CD4-positive, alpha-beta T cell (primary cell): ENCODE measurements at regions not wholly inside any gene's neighbourhood (a gene's known extent, or its start where the extent isn't known, plus 50 kb on each side); places are given as distances from the start of the nearest gene placed in this dataset.

Source experiments
- ATAC-seq: fragments of 200-7000 bp; cut with Tn5 transposase; one replicate; pipeline ENCODE4 v1.10.0; 2022; ENCODE audit warnings: mild to moderate bottlenecking; ENCODE audit not compliant: poor library complexity
- CTCF ChIA-PET: fragments of 350-600 bp; sonication (Branson Sonifier 250); formaldehyde crosslinking; loops from one replicate; lab custom pipeline; 2021; ENCODE audit warnings: antibody characterized with exemption, inconsistent platforms; lab: Charles Lee
- POLR2A ChIA-PET: fragments of 350-600 bp; sonication (Branson Sonifier 250); formaldehyde crosslinking; loops from one replicate; lab custom pipeline; 2021; ENCODE audit warnings: antibody characterized with exemption, inconsistent platforms; lab: Charles Lee
- DNase-seq, 14 experiments: peaks; one replicate each; pipeline ENCODE4 v3.0.0-alpha.2; 2013 to 2020; ENCODE audit warnings: mixed read lengths in 2 of 14
- H3K27ac ChIP-seq, 2 donors: one replicate each; pipeline versions ENCODE4 v1.5.1 to v1.7.0; 2013; ENCODE audit warnings: low read length in 2 of 2, low read depth in 1 of 2, mild to moderate bottlenecking in 1 of 2
- H3K27me3 ChIP-seq, 2 experiments: 1 replicate in 1 of 2; 2 replicates in 1 of 2; pipeline versions ENCODE4 v1.6.1 to v1.7.0; 2013; ENCODE audit warnings: low read length in 2 of 2, control low read depth in 1 of 2, mild to moderate bottlenecking in 1 of 2, moderate library complexity in 1 of 2; ENCODE audit not compliant: insufficient read depth in 2 of 2, control insufficient read depth in 1 of 2
- H3K36me3 ChIP-seq: one replicate; pipeline ENCODE4 v1.6.1; 2013; ENCODE audit warnings: low read length, control low read depth; ENCODE audit not compliant: insufficient read depth
- H3K4me1 ChIP-seq: one replicate; pipeline ENCODE4 v1.6.1; 2013; ENCODE audit warnings: low read length, control low read depth; ENCODE audit not compliant: insufficient read depth
- H3K4me3 ChIP-seq: one replicate; pipeline ENCODE4 v1.5.1; 2013; ENCODE audit warnings: mild to moderate bottlenecking, low read length, moderate library complexity
- H3K9me3 ChIP-seq, 2 experiments: 1 replicate in 1 of 2; 2 replicates in 1 of 2; pipeline versions ENCODE4 v1.6.1 to v1.7.0; 2013; ENCODE audit warnings: low read length in 2 of 2, mild to moderate bottlenecking in 2 of 2, control low read depth in 1 of 2, moderate library complexity in 1 of 2; ENCODE audit not compliant: control insufficient read depth in 1 of 2, insufficient read depth in 1 of 2
- H3K27ac Mint-ChIP-seq: one replicate; pipeline ENCODE4 v1.8.0; 2020; ENCODE audit warnings: mixed read lengths
- H3K27me3 Mint-ChIP-seq: one replicate; pipeline ENCODE4 v1.8.0; 2021; ENCODE audit warnings: mixed read lengths
- H3K36me3 Mint-ChIP-seq: one replicate; pipeline ENCODE4 v1.8.0; 2021; ENCODE audit warnings: low read depth, mixed read lengths
- H3K4me1 Mint-ChIP-seq: one replicate; pipeline ENCODE4 v1.8.0; 2021; ENCODE audit warnings: low read depth, mixed read lengths
- H3K4me3 Mint-ChIP-seq: one replicate; pipeline ENCODE4 v1.8.0; 2020; ENCODE audit warnings: mild to moderate bottlenecking, mixed read lengths
- H3K9me3 Mint-ChIP-seq: one replicate; pipeline ENCODE4 v1.8.0; 2020; ENCODE audit warnings: mixed read lengths
- CTCF ChIP-seq: fragments of 200-600 bp; IDR thresholded peaks from one replicate; pipeline ENCODE4 v1.8.0; 2022; ENCODE audit warnings: antibody characterized with exemption, mild to moderate bottlenecking
- intact Hi-C, 2 experiments: fragments of 100-400 bp; cut with DNase I in 1 of 2; cut with micrococcal nuclease in 1 of 2; formaldehyde crosslinking; loops; one replicate each; pipeline versions ENCODE4 v1.15.1 to v1.9.0; 2023 to 2025; cut with DNase I, micrococcal nuclease

DNA sequence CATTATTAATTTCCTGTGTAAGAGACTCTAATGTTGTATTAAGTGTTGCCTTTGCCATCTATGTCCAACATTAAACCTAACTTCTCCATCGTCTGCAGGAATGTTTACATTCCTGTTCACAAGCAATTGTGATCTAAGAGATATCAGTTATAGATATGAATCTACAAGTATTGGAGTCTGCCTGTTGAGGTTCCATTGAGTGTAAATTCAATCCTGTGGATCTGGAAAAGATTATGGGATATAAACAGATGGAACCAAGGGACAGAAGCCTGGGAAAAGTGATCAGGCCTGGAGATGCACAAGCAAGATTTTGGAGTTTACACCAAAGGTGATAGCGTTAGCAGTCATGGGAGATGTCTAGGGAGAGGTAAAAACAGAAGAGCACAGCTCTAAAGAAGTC is 135.5 kb downstream of the LSMEM1 start:
- Mint-ChIP-seq H3K27me3 (peaks cover 15% of the 10 kb centered on the region), H3K9me3 (no peaks in the 10 kb centered on the region), H3K4me3 (no peak overlapping the region), H3K27ac (no peak overlapping the region), H3K36me3 (no peaks in the 10 kb centered on the region), H3K4me1 (no peaks in the 10 kb centered on the region)
- intact Hi-C loops: no loop called here
- no peak for TF ChIP-seq CTCF
- CTCF ChIA-PET: no interaction called here
- Histone ChIP-seq H3K27me3 (no peaks in the 10 kb centered on the region), H3K36me3 (no peaks in the 10 kb centered on the region), H3K4me1 (no peaks in the 10 kb centered on the region), H3K4me3 (no peak overlapping the region), H3K27ac (no peak overlapping the region), H3K9me3 (peaks cover 0 to 1% of the 10 kb centered on the region in 2 experiments)
- POLR2A ChIA-PET: no interaction called here
- no peak for DNase-seq
- no peak for ATAC-seq

DNA sequence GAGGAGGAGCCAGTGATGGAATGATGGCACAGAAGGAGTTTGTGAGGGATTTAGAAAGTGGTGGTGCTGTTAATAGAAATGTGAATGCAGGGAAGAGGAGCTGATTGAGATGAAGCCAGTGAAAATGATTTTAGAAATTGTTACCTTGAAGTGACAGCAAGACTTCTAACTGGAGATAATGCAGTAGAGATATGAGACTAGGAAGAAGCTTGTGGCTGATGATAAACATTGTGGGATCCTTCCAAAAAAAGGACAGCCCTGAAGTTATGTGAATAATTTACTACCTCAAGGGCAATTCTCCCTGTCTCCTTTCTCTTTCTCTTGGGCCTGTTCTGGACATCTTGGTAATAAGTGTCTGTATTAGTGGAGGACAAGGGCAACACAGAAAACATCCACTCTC is 138.6 kb downstream of the LSMEM1 start:
- ChIA-PET CTCF (no interaction called here), POLR2A (no interaction called here)
- H3K36me3 Mint-ChIP-seq: no peaks in the 10 kb centered on the region
- no peaks in the 10 kb centered on the region for H3K27me3 ChIP-seq
- no peaks in the 10 kb centered on the region for H3K4me1 Mint-ChIP-seq
- H3K9me3 Mint-ChIP-seq: no peaks in the 10 kb centered on the region
- no peak overlapping the region for H3K27ac ChIP-seq
- TF ChIP-seq CTCF: no peak
- H3K36me3 ChIP-seq: no peaks in the 10 kb centered on the region
- peaks cover 0 to 14% of the 10 kb centered on the region in 2 experiments for H3K9me3 ChIP-seq
- H3K27me3 Mint-ChIP-seq: peaks cover 9% of the 10 kb centered on the region
- no peak overlapping the region for H3K27ac Mint-ChIP-seq
- H3K4me3 ChIP-seq: no peak overlapping the region
- no peaks in the 10 kb centered on the region for H3K4me1 ChIP-seq
- intact Hi-C loops: no loop called here
- ATAC-seq: no peak
- DNase-seq: no peak
- H3K4me3 Mint-ChIP-seq: no peak overlapping the region

DNA sequence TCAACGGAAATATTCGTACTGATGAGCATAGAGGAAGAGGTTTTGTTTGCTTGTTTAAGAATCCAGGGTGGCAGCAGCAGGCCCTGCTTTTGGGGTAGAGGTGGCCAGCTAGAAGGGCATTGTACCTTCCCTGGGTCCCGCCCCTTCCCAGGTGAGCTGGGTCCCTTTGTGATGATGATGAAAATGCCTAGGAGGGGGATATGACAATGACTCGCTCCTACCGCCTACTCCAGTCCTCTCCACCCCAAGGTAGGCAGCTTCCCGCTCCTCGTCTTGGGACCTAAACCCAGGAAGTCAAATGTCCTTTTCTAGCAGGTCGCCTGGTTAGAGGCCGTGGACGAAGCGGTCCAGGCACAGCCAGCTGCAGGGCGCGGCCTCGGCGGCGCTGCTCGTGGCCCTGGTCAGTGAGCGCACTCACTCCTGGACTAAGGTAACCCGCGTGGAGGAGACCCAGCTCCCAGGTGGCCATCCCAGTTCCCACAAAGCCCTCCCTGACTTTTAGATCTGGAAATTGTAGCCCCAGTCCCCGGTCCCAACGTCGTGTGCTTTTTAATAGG is 141.4 kb downstream of the LSMEM1 start:
- peaks cover 0 to 18% of the 10 kb centered on the region in 2 experiments for H3K9me3 ChIP-seq
- no peaks in the 10 kb centered on the region for H3K36me3 Mint-ChIP-seq
- H3K27ac ChIP-seq: no peak overlapping the region
- no peak overlapping the region for H3K4me3 Mint-ChIP-seq
- ChIA-PET POLR2A (no interaction called here), CTCF (no interaction called here)
- no peaks in the 10 kb centered on the region for H3K36me3 ChIP-seq
- H3K9me3 Mint-ChIP-seq: no peaks in the 10 kb centered on the region
- TF ChIP-seq CTCF: no peak
- no peaks in the 10 kb centered on the region for H3K4me1 Mint-ChIP-seq
- no peak overlapping the region for H3K4me3 ChIP-seq
- DNase-seq (no peak), ATAC-seq (no peak)
- intact Hi-C loops: no loop called here
- H3K4me1 ChIP-seq: no peaks in the 10 kb centered on the region
- H3K27me3 Mint-ChIP-seq: peaks cover 3% of the 10 kb centered on the region
- no peak overlapping the region for H3K27ac Mint-ChIP-seq
- no peaks in the 10 kb centered on the region for H3K27me3 ChIP-seq
